ENCODE measurements at regions not wholly inside any gene's neighbourhood (a gene's known extent, or its start where the extent isn't known, plus 50 kb on each side); places are given as distances from the start of the nearest gene placed in this dataset.

- ATAC-seq (no peak), FAIRE-seq (no peak), DNase-seq (ENCODE audit: low spot score) (no peak)
- BruUV-seq (replicated peaks) = no TSS peak
- H3K9ac ChIP-seq (ENCODE audit: insufficient read depth, low read depth, low read length) = no peak overlapping the region
- no peaks in the 10 kb centered on the region for H4K20me1 ChIP-seq (ENCODE audit: insufficient read depth, low read length)
- POLR2A ChIA-PET = no interaction called here
- H3K36me3 ChIP-seq (replicated peaks in 1 of 2; ENCODE audit: control insufficient read depth in 1 of 2, insufficient read depth in 2 of 2, low read length in 2 of 2) = no peaks in the 10 kb centered on the region
- no peaks in the 10 kb centered on the region for H3K9me3 ChIP-seq (ENCODE audit: low read length)
- H3K4me2 ChIP-seq (ENCODE audit: low read depth, low read length) = no peak overlapping the region
- no peaks in the 10 kb centered on the region for H3K4me1 ChIP-seq (ENCODE audit: insufficient read depth, low read length)
- no peak overlapping the region for H3K27ac ChIP-seq (ENCODE audit: extremely low read length, insufficient read depth, low read length)
- CTCF ChIA-PET (ENCODE audit: low intra/inter-chr PET ratio, low total read pairs) = no interaction called here
- peak; percentile 32; the same call in 1 of the 2 replicates for TF ChIP-seq CREB1 (IDR thresholded peaks at IDR 0.05)
- TF ChIP-seq CREB1 (CRISPR knock-in tag; IDR thresholded peaks at IDR 0.05) = no peak
- TF ChIP-seq ZNF704 (CRISPR knock-in tag; IDR thresholded peaks at IDR 0.05; ENCODE audit: borderline replicate concordance) = no peak
- TF ChIP-seq ATF7 (IDR thresholded peaks at IDR 0.05) = peak; percentile 34; the same call in 1 of the 2 replicates
- TF ChIP-seq ATF7 (CRISPR knock-in tag; IDR thresholded peaks at IDR 0.05) = no peak
- H3K79me2 ChIP-seq (ENCODE audit: insufficient read depth, low read length) = no peaks in the 10 kb centered on the region
- intact Hi-C loops (cut with micrococcal nuclease; ENCODE audit: unreplicated experiment) (no loop called here), in situ Hi-C loops (cut with HindIII; ENCODE audit: extremely low pct_ligation_motif_present, low pct_unique_long_range_greater_than_20kb) (loop anchor here (25.0 kb wide), 1 partner anchor 621 kb away; no protein-coding TSS in a partner anchor)
- H3K4me3 ChIP-seq (replicated peaks in 1 of 3; ENCODE audit: insufficient read depth in 1 of 3, low read depth in 2 of 3, low read length in 3 of 3) = no peak overlapping the region
- H3K27me3 ChIP-seq (ENCODE audit: control insufficient read depth in 1 of 2, insufficient read depth in 2 of 2, low read length in 2 of 2) = no peaks in the 10 kb centered on the region
- WGBS (ENCODE audit: low lambda C conversion rate) = 24% methylated on average over 6 of the region's 6 CpGs
- no peak overlapping the region for H2AFZ ChIP-seq (ENCODE audit: low read length)
Observed at GRCh38 chr9:7533376-7534090, 266.0 kb downstream of the DMAC1 start.

- no peaks in the 10 kb centered on the region for H3K9me3 ChIP-seq (ENCODE audit: low read length)
- H3K36me3 ChIP-seq (replicated peaks in 1 of 2; ENCODE audit: control insufficient read depth in 1 of 2, insufficient read depth in 2 of 2, low read length in 2 of 2) = no peaks in the 10 kb centered on the region
- no peak for FAIRE-seq
- H3K79me2 ChIP-seq (ENCODE audit: insufficient read depth, low read length) = no peaks in the 10 kb centered on the region
- TF ChIP-seq FOXK2 (IDR thresholded peaks at IDR 0.05) (no peak), MIXL1 (CRISPR knock-in tag; IDR thresholded peaks at IDR 0.05) (no peak), ZBTB7B (CRISPR knock-in tag; IDR thresholded peaks at IDR 0.05) (no peak), HBP1 (CRISPR knock-in tag; IDR thresholded peaks at IDR 0.05; ENCODE audit: low read depth) (no peak), ATF2 (CRISPR knock-in tag; IDR thresholded peaks at IDR 0.05) (no peak), HNRNPH1 (optimal IDR thresholded peaks at IDR 0.05; ENCODE audit: low read depth, low read length) (no peak), ETV5 (CRISPR knock-in tag; IDR thresholded peaks at IDR 0.05; ENCODE audit: borderline replicate concordance) (no peak), KAT2B (IDR thresholded peaks at IDR 0.05; ENCODE audit: borderline replicate concordance, low read depth, low read length) (no peak), MAX (IDR thresholded peaks at IDR 0.05) (no peak), ZNF790 (CRISPR knock-in tag; IDR thresholded peaks at IDR 0.05; ENCODE audit: borderline replicate concordance) (no peak), ZBTB21 (CRISPR knock-in tag; IDR thresholded peaks at IDR 0.05) (no peak)
- no peak overlapping the region for H3K27ac ChIP-seq (ENCODE audit: extremely low read length, insufficient read depth, low read length)
- H3K4me2 ChIP-seq (ENCODE audit: low read depth, low read length) = no peak overlapping the region
- no peak for ATAC-seq
- CTCF ChIA-PET (ENCODE audit: low intra/inter-chr PET ratio, low total read pairs) = no interaction called here
- DNase-seq (ENCODE audit: low spot score) = no peak
- H3K4me3 ChIP-seq (replicated peaks in 1 of 3; ENCODE audit: insufficient read depth in 1 of 3, low read depth in 2 of 3, low read length in 3 of 3) = no peak overlapping the region
- no peaks in the 10 kb centered on the region for H3K4me1 ChIP-seq (ENCODE audit: insufficient read depth, low read length)
- H3K27me3 ChIP-seq (ENCODE audit: control insufficient read depth in 1 of 2, insufficient read depth in 2 of 2, low read length in 2 of 2) = no peaks in the 10 kb centered on the region
- POLR2A ChIA-PET = no interaction called here
- no TSS peak for BruUV-seq (replicated peaks)
- no peaks in the 10 kb centered on the region for H4K20me1 ChIP-seq (ENCODE audit: insufficient read depth, low read length)
- in situ Hi-C loops (cut with HindIII; ENCODE audit: extremely low pct_ligation_motif_present, low pct_unique_long_range_greater_than_20kb) (loop anchor here (10.0 to 25.0 kb wide), 2 partner anchors 261 to 699 kb away; no protein-coding TSS in a partner anchor), intact Hi-C loops (cut with micrococcal nuclease; ENCODE audit: unreplicated experiment) (no loop called here)
- 26% methylated on average over 5 of the region's 5 CpGs for WGBS (ENCODE audit: low lambda C conversion rate)
- no peak overlapping the region for H2AFZ ChIP-seq (ENCODE audit: low read length)
- H3K9ac ChIP-seq (ENCODE audit: insufficient read depth, low read depth, low read length) = no peak overlapping the region
Observed at GRCh38 chr9:7523426-7524043, 276.0 kb downstream of the DMAC1 start.

All from HepG2 (cell line).